ENCODE measurements at regions not wholly inside any gene's neighbourhood (a gene's known extent, or its start where the extent isn't known, plus 50 kb on each side); places are given as distances from the start of the nearest gene placed in this dataset.

DNA sequence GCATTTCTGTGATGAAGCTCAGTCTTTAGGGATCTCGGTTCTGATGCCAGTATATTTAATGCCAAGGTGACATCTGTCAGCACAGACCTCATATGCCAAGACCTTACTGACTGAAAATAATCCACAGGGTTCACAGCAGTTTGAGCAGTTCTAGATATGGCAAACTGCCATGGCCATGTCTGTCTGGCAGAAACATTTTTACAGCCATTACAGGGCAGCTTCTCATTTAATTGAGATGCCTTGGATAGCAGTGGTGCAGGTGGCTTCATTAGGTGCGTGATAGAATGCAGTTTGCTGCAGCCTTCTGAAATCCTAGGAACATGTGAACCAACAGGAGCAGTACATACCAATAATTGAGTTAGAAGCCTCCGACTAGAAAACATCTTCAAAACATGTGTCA, 510.6 kb downstream of the XIRP2 start:
- no peaks in the 10 kb centered on the region for H4K20me1 ChIP-seq (ENCODE audit: insufficient read depth, low read length)
- no peak overlapping the region for H3K4me3 ChIP-seq (ENCODE audit: low read depth in 1 of 2, low read length in 2 of 2)
- H3K9me3 ChIP-seq (ENCODE audit: insufficient read depth, low read length, severe bottlenecking), result no peaks in the 10 kb centered on the region
- no peak overlapping the region for H3K4me2 ChIP-seq (ENCODE audit: insufficient read depth, low read length)
- DNase-seq (no peak), ATAC-seq (ENCODE audit: insufficient read depth, low read depth) (no peak)
- H3K9ac ChIP-seq (ENCODE audit: low read depth, low read length), result no peak overlapping the region
- no peak overlapping the region for H3K27ac ChIP-seq (ENCODE audit: low read length)
- H3K4me1 ChIP-seq (ENCODE audit: insufficient read depth, low read length), result no peaks in the 10 kb centered on the region
- no peaks in the 10 kb centered on the region for H3K79me2 ChIP-seq (ENCODE audit: insufficient read depth, low read length)
- TF ChIP-seq CTCF (IDR thresholded peaks at IDR 0.05; ENCODE audit: borderline replicate concordance, extremely low read depth, low read length, poor library complexity, severe bottlenecking), result no peak
- no peak for TF ChIP-seq EZH2 (IDR thresholded peaks at IDR 0.05; ENCODE audit: borderline replicate concordance, low read depth, low read length, severe bottlenecking)
- no peaks in the 10 kb centered on the region for H3K36me3 ChIP-seq (ENCODE audit: insufficient read depth, low read length)
- H3K27me3 ChIP-seq (ENCODE audit: insufficient read depth, low read length, poor library complexity), result no peaks in the 10 kb centered on the region
- H2AFZ ChIP-seq (ENCODE audit: low read depth, low read length), result no peak overlapping the region

GRCh38 chr2:167388901-167389300, 500.6 kb downstream of the XIRP2 start:
- no peak for TF ChIP-seq CTCF (IDR thresholded peaks at IDR 0.05; ENCODE audit: borderline replicate concordance, extremely low read depth, low read length, poor library complexity, severe bottlenecking)
- TF ChIP-seq EZH2 (IDR thresholded peaks at IDR 0.05; ENCODE audit: borderline replicate concordance, low read depth, low read length, severe bottlenecking), result no peak
- H3K27ac ChIP-seq (ENCODE audit: low read length), result no peak overlapping the region
- H3K27me3 ChIP-seq (ENCODE audit: insufficient read depth, low read length, poor library complexity), result no peaks in the 10 kb centered on the region
- no peaks in the 10 kb centered on the region for H3K4me1 ChIP-seq (ENCODE audit: insufficient read depth, low read length)
- DNase-seq (no peak), ATAC-seq (ENCODE audit: insufficient read depth, low read depth) (no peak)
- no peaks in the 10 kb centered on the region for H3K79me2 ChIP-seq (ENCODE audit: insufficient read depth, low read length)
- no peaks in the 10 kb centered on the region for H3K36me3 ChIP-seq (ENCODE audit: insufficient read depth, low read length)
- H3K4me2 ChIP-seq (ENCODE audit: insufficient read depth, low read length), result no peak overlapping the region
- H3K9ac ChIP-seq (ENCODE audit: low read depth, low read length), result no peak overlapping the region
- H3K4me3 ChIP-seq (ENCODE audit: low read depth in 1 of 2, low read length in 2 of 2), result no peak overlapping the region
- no peaks in the 10 kb centered on the region for H4K20me1 ChIP-seq (ENCODE audit: insufficient read depth, low read length)
- no peak overlapping the region for H2AFZ ChIP-seq (ENCODE audit: low read depth, low read length)
- no peaks in the 10 kb centered on the region for H3K9me3 ChIP-seq (ENCODE audit: insufficient read depth, low read length, severe bottlenecking)

DNA sequence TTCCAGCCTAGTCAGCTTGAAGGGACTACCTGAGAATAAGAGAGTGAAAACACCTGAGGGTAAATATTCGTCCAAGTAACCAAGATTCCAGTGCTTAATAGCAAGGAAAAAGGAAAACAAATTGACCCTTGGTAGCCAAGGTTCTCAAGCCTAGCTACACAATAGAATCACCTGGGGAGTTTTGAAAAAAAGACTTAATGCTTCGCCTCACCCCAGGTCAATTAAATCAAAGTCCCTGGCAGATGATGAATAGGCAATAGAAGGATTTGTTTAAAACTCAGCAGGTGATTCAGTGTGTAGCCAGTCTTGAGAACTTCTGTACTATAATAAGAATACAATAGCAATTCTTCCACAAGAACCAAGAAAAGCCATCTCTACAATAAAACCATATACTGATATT, 500.2 kb downstream of the XIRP2 start:
- Histone ChIP-seq H3K27me3 (ENCODE audit: insufficient read depth, low read length, poor library complexity) (no peaks in the 10 kb centered on the region), H3K9ac (ENCODE audit: low read depth, low read length) (no peak overlapping the region), H4K20me1 (ENCODE audit: insufficient read depth, low read length) (no peaks in the 10 kb centered on the region), H3K36me3 (ENCODE audit: insufficient read depth, low read length) (no peaks in the 10 kb centered on the region), H3K4me1 (ENCODE audit: insufficient read depth, low read length) (no peaks in the 10 kb centered on the region), H3K27ac (ENCODE audit: low read length) (no peak overlapping the region), H2AFZ (ENCODE audit: low read depth, low read length) (no peak overlapping the region), H3K4me2 (ENCODE audit: insufficient read depth, low read length) (no peak overlapping the region), H3K9me3 (ENCODE audit: insufficient read depth, low read length, severe bottlenecking) (no peaks in the 10 kb centered on the region), H3K4me3 (ENCODE audit: low read depth in 1 of 2, low read length in 2 of 2) (no peak overlapping the region), H3K79me2 (ENCODE audit: insufficient read depth, low read length) (no peaks in the 10 kb centered on the region)
- DNase-seq, result no peak
- no peak for ATAC-seq (ENCODE audit: insufficient read depth, low read depth)
- TF ChIP-seq EZH2 (IDR thresholded peaks at IDR 0.05; ENCODE audit: borderline replicate concordance, low read depth, low read length, severe bottlenecking), result no peak
- TF ChIP-seq CTCF (IDR thresholded peaks at IDR 0.05; ENCODE audit: borderline replicate concordance, extremely low read depth, low read length, poor library complexity, severe bottlenecking), result no peak

GRCh38 chr2:167386694-167387093, 498.4 kb downstream of the XIRP2 start:
- Histone ChIP-seq H4K20me1 (ENCODE audit: insufficient read depth, low read length) (no peaks in the 10 kb centered on the region), H3K4me2 (ENCODE audit: insufficient read depth, low read length) (no peak overlapping the region), H3K9me3 (ENCODE audit: insufficient read depth, low read length, severe bottlenecking) (no peaks in the 10 kb centered on the region), H3K27me3 (ENCODE audit: insufficient read depth, low read length, poor library complexity) (no peaks in the 10 kb centered on the region), H2AFZ (ENCODE audit: low read depth, low read length) (no peak overlapping the region), H3K27ac (ENCODE audit: low read length) (no peak overlapping the region), H3K4me3 (ENCODE audit: low read depth in 1 of 2, low read length in 2 of 2) (no peak overlapping the region), H3K4me1 (ENCODE audit: insufficient read depth, low read length) (no peaks in the 10 kb centered on the region), H3K36me3 (ENCODE audit: insufficient read depth, low read length) (no peaks in the 10 kb centered on the region), H3K79me2 (ENCODE audit: insufficient read depth, low read length) (no peaks in the 10 kb centered on the region), H3K9ac (ENCODE audit: low read depth, low read length) (no peak overlapping the region)
- no peak for ATAC-seq (ENCODE audit: insufficient read depth, low read depth)
- TF ChIP-seq CTCF (IDR thresholded peaks at IDR 0.05; ENCODE audit: borderline replicate concordance, extremely low read depth, low read length, poor library complexity, severe bottlenecking), result no peak
- no peak for TF ChIP-seq EZH2 (IDR thresholded peaks at IDR 0.05; ENCODE audit: borderline replicate concordance, low read depth, low read length, severe bottlenecking)
- DNase-seq, result no peak
